ENCODE measurements at regions not wholly inside any gene's neighbourhood (a gene's known extent, or its start where the extent isn't known, plus 50 kb on each side); places are given as distances from the start of the nearest gene placed in this dataset.
"Not testable (repeated sequence)": the region's sequence is repeated elsewhere in the genome, so short reads cannot be mapped to it uniquely, and the experiment has no call there.

GRCh38 chr1:245070836-245071615, 83.8 kb upstream of the KIF26B start:
- no peaks in the 10 kb centered on the region for H3K36me3 ChIP-seq (ENCODE audit: low read depth)
- DNase-seq (ENCODE audit: low spot score): no peak
- H3K27me3 ChIP-seq (ENCODE audit: insufficient read depth, poor library complexity, severe bottlenecking): no peaks in the 10 kb centered on the region
- H3K4me3 ChIP-seq (ENCODE audit: severe bottlenecking): no peak overlapping the region
- no peak for ATAC-seq (ENCODE audit: low read depth)
- H3K9me3 ChIP-seq (ENCODE audit: severe bottlenecking): no peaks in the 10 kb centered on the region
- H3K27ac ChIP-seq (ENCODE audit: poor library complexity, severe bottlenecking): no peak overlapping the region
- no peak for TF ChIP-seq CTCF (IDR thresholded peaks at IDR 0.05; ENCODE audit: poor library complexity, severe bottlenecking)
- H3K4me1 ChIP-seq (ENCODE audit: insufficient read depth, poor library complexity, severe bottlenecking): no peaks in the 10 kb centered on the region

GRCh38 chr1:245067257-245067656, 87.5 kb upstream of the KIF26B start:
- Histone ChIP-seq H3K9me3 (ENCODE audit: severe bottlenecking) (no peaks in the 10 kb centered on the region), H3K4me3 (ENCODE audit: severe bottlenecking) (no peak overlapping the region), H3K4me1 (ENCODE audit: insufficient read depth, poor library complexity, severe bottlenecking) (no peaks in the 10 kb centered on the region), H3K27ac (ENCODE audit: poor library complexity, severe bottlenecking) (no peak overlapping the region), H3K36me3 (ENCODE audit: low read depth) (no peaks in the 10 kb centered on the region), H3K27me3 (ENCODE audit: insufficient read depth, poor library complexity, severe bottlenecking) (no peaks in the 10 kb centered on the region)
- no peak for TF ChIP-seq CTCF (IDR thresholded peaks at IDR 0.05; ENCODE audit: poor library complexity, severe bottlenecking)
- DNase-seq (ENCODE audit: low spot score): no peak
- no peak for ATAC-seq (ENCODE audit: low read depth)

- ATAC-seq (ENCODE audit: low read depth): no peak
- H3K9me3 ChIP-seq (ENCODE audit: severe bottlenecking): no peaks in the 10 kb centered on the region
Measured at GRCh38 chr1:245062741-245063305, 92.0 kb upstream of the KIF26B start.

GRCh38 chr1:245061808-245062207, 93.0 kb upstream of the KIF26B start:
- ATAC-seq (ENCODE audit: low read depth); H3K27me3 ChIP-seq (ENCODE audit: insufficient read depth, poor library complexity, severe bottlenecking); H3K9me3 ChIP-seq (ENCODE audit: severe bottlenecking); H3K36me3 ChIP-seq (ENCODE audit: low read depth); H3K27ac ChIP-seq (ENCODE audit: poor library complexity, severe bottlenecking); H3K4me1 ChIP-seq (ENCODE audit: insufficient read depth, poor library complexity, severe bottlenecking); DNase-seq (ENCODE audit: low spot score); H3K4me3 ChIP-seq (ENCODE audit: severe bottlenecking): not testable (repeated sequence)

More at GRCh38 chr1:245062741-245063305, 92.0 kb upstream of the KIF26B start:
- H3K27ac ChIP-seq (ENCODE audit: poor library complexity, severe bottlenecking): no peak overlapping the region
- no peak for TF ChIP-seq CTCF (IDR thresholded peaks at IDR 0.05; ENCODE audit: poor library complexity, severe bottlenecking)
- no peak overlapping the region for H3K4me3 ChIP-seq (ENCODE audit: severe bottlenecking)
- H3K36me3 ChIP-seq (ENCODE audit: low read depth): no peaks in the 10 kb centered on the region
- H3K27me3 ChIP-seq (ENCODE audit: insufficient read depth, poor library complexity, severe bottlenecking): no peaks in the 10 kb centered on the region
- DNase-seq (ENCODE audit: low spot score): no peak
- H3K4me1 ChIP-seq (ENCODE audit: insufficient read depth, poor library complexity, severe bottlenecking): no peaks in the 10 kb centered on the region

- Histone ChIP-seq H3K36me3 (ENCODE audit: low read depth) (no peaks in the 10 kb centered on the region), H3K4me3 (ENCODE audit: severe bottlenecking) (no peak overlapping the region), H3K4me1 (ENCODE audit: insufficient read depth, poor library complexity, severe bottlenecking) (no peaks in the 10 kb centered on the region), H3K9me3 (ENCODE audit: severe bottlenecking) (no peaks in the 10 kb centered on the region), H3K27ac (ENCODE audit: poor library complexity, severe bottlenecking) (no peak overlapping the region), H3K27me3 (ENCODE audit: insufficient read depth, poor library complexity, severe bottlenecking) (no peaks in the 10 kb centered on the region)
- TF ChIP-seq CTCF (IDR thresholded peaks at IDR 0.05; ENCODE audit: poor library complexity, severe bottlenecking): no peak
- ATAC-seq (ENCODE audit: low read depth): no peak
- no peak for DNase-seq (ENCODE audit: low spot score)
Measured at GRCh38 chr1:245060684-245061374, 94.0 kb upstream of the KIF26B start.

Data from RWPE2 (cell line).